Gastrocnemius medialis (tissue), 4 donors: ENCODE measurements at regions not wholly inside any gene's neighbourhood (a gene's known extent, or its start where the extent isn't known, plus 50 kb on each side); places are given as distances from the start of the nearest gene placed in this dataset.

Source experiments
- POLR2A ChIP-seq, 2 donors: fragments of 450-650 bp; IDR thresholded peaks; one replicate each; pipeline ENCODE4 v1.6.1; 2017; ENCODE audit warnings: antibody characterized with exemption in 2 of 2, mild to moderate bottlenecking in 2 of 2, moderate library complexity in 2 of 2
- TF ChIP-seq, protein P1 (sequence below), 5 experiments: fragments of 450-650 bp in 3 of 5; fragments of 200-600 bp in 2 of 5; sonication (generic) in 2 of 5; IDR thresholded peaks in 4 of 5; conservative IDR thresholded peaks in 1 of 5; 1 replicate in 4 of 5; 2 replicates in 1 of 5; pipeline ENCODE4 v1.5.1; 2016 to 2019; ENCODE audit warnings: antibody characterized with exemption in 5 of 5, mild to moderate bottlenecking in 3 of 5, moderate library complexity in 3 of 5

DNA sequence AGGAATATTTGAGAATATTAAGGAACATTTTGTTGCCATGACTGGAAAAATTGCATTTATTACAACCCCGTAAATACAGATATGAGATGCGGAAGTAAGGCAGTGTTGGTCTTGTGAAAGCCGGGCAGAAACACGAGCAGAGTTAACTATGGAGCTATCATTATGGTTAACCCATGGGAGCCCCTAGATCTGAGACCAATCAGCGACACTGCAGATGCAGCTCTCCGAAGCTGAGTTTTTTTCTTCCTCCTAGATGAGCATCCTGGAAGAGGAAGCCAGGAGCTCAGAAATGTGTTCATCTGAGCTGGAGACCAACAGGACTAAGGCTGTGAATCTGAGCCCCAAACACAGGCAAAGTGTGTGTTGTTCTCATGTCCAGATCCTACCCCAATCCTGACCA is 123.0 kb upstream of the KL start:
- TF ChIP-seq POLR2A (IDR thresholded peaks at IDR 0.05) = no peak
- TF ChIP-seq, protein P1, sequence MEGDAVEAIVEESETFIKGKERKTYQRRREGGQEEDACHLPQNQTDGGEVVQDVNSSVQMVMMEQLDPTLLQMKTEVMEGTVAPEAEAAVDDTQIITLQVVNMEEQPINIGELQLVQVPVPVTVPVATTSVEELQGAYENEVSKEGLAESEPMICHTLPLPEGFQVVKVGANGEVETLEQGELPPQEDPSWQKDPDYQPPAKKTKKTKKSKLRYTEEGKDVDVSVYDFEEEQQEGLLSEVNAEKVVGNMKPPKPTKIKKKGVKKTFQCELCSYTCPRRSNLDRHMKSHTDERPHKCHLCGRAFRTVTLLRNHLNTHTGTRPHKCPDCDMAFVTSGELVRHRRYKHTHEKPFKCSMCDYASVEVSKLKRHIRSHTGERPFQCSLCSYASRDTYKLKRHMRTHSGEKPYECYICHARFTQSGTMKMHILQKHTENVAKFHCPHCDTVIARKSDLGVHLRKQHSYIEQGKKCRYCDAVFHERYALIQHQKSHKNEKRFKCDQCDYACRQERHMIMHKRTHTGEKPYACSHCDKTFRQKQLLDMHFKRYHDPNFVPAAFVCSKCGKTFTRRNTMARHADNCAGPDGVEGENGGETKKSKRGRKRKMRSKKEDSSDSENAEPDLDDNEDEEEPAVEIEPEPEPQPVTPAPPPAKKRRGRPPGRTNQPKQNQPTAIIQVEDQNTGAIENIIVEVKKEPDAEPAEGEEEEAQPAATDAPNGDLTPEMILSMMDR (IDR thresholded peaks at IDR 0.05 in 4 of 5, conservative IDR thresholded peaks at IDR 0.05 in 1 of 5) = no peak
